Fibroblast of lung (primary cell): ENCODE measurements at regions not wholly inside any gene's neighbourhood (a gene's known extent, or its start where the extent isn't known, plus 50 kb on each side); places are given as distances from the start of the nearest gene placed in this dataset.

Experiments used
- CTCF ChIP-seq, 2 donors: IDR thresholded peaks in 1 of 2; conservative IDR thresholded peaks in 1 of 2; 1 replicate in 1 of 2; 2 replicates in 1 of 2; pipeline ENCODE4 v1.5.1; 2011 to 2012; ENCODE audit warnings: low read length in 2 of 2, control low read depth in 1 of 2, inconsistent platforms in 1 of 2, low read depth in 1 of 2, mild to moderate bottlenecking in 1 of 2
- EZH2 ChIP-seq: IDR thresholded peaks from 2 replicates; pipeline ENCODE4 v1.5.1; 2012; ENCODE audit warnings: low read length, control low read depth, mild to moderate bottlenecking; ENCODE audit errors: missing control alignments

DNA sequence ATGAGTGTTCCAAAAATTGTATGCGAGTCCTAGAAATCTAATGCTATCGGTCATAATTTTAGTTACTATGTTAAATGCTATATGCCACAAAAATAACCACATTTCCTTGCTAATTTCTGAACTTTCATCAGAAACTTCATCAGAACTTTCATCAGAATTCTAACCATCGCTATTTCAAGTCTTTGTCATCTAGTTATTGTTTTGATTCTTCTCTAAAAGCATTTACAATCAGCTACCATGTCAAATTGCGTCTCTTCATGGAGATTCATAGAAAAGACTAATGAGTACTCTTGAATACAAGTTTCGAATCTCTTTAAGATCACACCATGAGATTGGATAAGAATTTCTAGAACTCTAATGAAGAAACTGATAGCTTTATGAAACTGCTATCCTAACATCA is 52.7 kb upstream of the TM9SF2 start:
- TF ChIP-seq CTCF (conservative IDR thresholded peaks at IDR 0.05 in 1 of 2, IDR thresholded peaks at IDR 0.05 in 1 of 2; ENCODE audit: low read depth in 1 of 2, low read length in 2 of 2) (no peak), EZH2 (no peak)
